Stimulated activated memory B cell treated with anti-CD40 and anti-IgM and Interleukin-4, amounts not matched to agents 10 μg/mL and 1 μg/mL and 100 μg/mL, for 72 hours (primary cell): ENCODE measurements at regions not wholly inside any gene's neighbourhood (a gene's known extent, or its start where the extent isn't known, plus 50 kb on each side); places are given as distances from the start of the nearest gene placed in this dataset.

ENCODE experiments used
- ATAC-seq: fragments of 150-1000 bp; cut with Tn5 transposase; 2 replicates; pipeline ENCODE4 v1.10.0; 2021
- H3K27ac Mint-ChIP-seq: one replicate; pipeline ENCODE4 v1.8.0; 2022; ENCODE audit warnings: mild to moderate bottlenecking, mixed read lengths
- H3K27me3 Mint-ChIP-seq: one replicate; pipeline ENCODE4 v1.8.0; 2022; ENCODE audit warnings: mixed read lengths
- H3K36me3 Mint-ChIP-seq: one replicate; pipeline ENCODE4 v1.8.0; 2022; ENCODE audit warnings: mixed read lengths
- H3K4me1 Mint-ChIP-seq: one replicate; pipeline ENCODE4 v1.8.0; 2022; ENCODE audit warnings: mixed read lengths
- H3K4me3 Mint-ChIP-seq: one replicate; pipeline ENCODE4 v1.8.0; 2022; ENCODE audit warnings: mild to moderate bottlenecking, moderate library complexity, mixed read lengths
- H3K9me3 Mint-ChIP-seq: one replicate; pipeline ENCODE4 v1.8.0; 2022; ENCODE audit warnings: mixed read lengths

DNA sequence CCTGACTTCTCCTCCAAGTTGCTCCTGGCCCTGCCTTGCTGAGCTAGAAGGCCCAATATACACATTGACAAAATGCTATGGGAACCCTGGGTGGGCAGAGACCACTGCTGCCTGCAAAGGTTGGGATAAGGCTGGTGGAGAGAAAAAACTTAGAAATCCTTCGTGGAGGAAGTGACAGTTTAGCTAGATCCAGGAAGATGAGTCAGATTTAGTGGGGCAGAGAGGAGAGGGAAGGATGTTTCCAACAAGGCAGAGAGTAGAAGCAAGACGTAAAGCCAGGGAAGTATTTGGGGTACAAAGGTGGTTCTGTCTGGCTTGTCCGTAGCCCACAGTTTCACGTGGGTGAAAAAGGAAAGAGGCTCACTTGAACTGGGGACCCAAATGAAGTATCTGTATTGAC is 69.0 kb upstream of the CLMN start:
- H3K4me3 Mint-ChIP-seq, result no peak overlapping the region
- ATAC-seq, result no peak
- no peaks in the 10 kb centered on the region for H3K36me3 Mint-ChIP-seq
- H3K27ac Mint-ChIP-seq, result no peak overlapping the region
- H3K4me1 Mint-ChIP-seq, result no peaks in the 10 kb centered on the region
- H3K27me3 Mint-ChIP-seq, result peaks cover 21% of the 10 kb centered on the region
- H3K9me3 Mint-ChIP-seq, result no peaks in the 10 kb centered on the region

DNA sequence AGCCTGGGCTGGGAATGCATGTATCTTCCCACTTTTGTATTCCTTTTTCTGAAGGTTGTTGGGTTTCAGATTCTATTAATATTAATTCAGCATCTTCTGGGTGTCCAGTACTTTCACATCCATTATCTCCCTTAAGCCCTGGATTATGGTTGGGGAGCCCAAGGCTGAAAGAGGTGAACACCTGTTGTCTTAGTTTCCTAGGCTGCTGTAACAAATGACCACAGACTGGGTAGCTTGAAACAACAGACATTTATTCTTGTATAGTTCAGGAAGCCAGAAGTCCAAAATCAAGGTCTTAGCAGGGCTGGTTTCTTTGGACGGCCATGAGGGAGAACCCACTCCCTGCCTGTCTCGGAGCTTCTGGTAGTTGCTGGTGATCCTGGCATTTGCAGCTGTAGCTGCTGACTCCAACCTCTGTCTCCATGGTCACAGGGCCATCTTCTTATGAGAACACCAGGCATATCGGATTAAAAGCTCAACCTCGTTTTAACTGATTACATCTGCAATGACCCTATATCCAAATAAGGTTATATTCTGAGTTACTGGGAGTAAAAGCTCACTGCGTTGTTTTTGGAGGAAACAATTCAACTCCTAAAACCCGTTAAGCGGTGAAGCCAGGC is 68.2 kb upstream of the CLMN start:
- no peaks in the 10 kb centered on the region for H3K4me1 Mint-ChIP-seq
- H3K4me3 Mint-ChIP-seq, result no peak overlapping the region
- H3K27ac Mint-ChIP-seq, result no peak overlapping the region
- no peak for ATAC-seq
- H3K36me3 Mint-ChIP-seq, result no peaks in the 10 kb centered on the region
- H3K9me3 Mint-ChIP-seq, result no peaks in the 10 kb centered on the region
- peaks cover 21% of the 10 kb centered on the region for H3K27me3 Mint-ChIP-seq

DNA sequence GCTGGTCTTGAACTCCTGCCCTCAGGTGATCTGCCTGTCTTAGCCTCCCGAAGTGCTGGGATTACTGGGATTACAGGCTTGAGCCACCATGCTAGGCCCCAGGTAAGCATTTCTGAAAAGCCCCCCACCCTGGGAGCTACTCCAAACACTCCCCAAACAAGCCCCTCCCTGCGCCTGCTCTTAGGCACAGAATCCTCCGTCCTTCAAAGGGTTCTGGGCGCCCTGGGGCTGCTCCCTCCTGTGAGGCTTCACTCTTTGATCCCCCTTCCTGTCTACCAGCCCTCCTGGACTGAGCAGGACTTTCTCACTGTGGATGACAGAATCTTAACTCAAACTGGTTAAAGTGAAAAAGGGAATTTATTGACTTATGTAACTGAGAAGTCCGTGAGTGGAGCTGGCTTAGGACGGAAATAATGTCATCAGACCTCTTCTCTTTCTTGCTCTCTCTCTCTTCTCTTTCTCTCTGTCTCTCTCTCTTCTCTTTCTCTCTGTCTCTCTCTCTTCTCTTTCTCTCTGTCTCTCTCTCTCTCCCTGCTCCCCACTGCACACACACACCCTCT is 66.9 kb upstream of the CLMN start:
- no peaks in the 10 kb centered on the region for H3K4me1 Mint-ChIP-seq
- H3K4me3 Mint-ChIP-seq, result no peak overlapping the region
- no peaks in the 10 kb centered on the region for H3K36me3 Mint-ChIP-seq
- no peak for ATAC-seq
- peaks cover 21% of the 10 kb centered on the region for H3K27me3 Mint-ChIP-seq
- H3K9me3 Mint-ChIP-seq, result no peaks in the 10 kb centered on the region
- no peak overlapping the region for H3K27ac Mint-ChIP-seq

DNA sequence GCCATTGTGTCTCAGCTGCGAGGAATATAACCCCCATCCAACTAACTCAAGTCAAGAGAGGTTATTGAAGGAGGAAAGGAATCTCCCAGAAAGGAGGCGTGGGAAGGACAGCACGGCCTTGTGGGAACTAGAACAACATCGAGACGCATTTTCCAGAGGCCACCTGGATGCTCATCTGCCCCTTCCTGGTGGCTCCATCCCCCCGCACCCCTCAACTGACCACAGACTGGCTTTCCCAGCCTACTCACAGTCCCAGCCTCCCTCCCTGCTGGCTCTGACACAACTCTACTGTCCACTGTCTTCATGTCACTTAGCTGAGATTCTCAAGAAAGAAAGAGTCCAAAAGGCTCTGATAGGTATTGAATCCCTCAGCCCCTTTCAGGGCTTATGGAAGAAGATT is 66.0 kb upstream of the CLMN start:
- peaks cover 21% of the 10 kb centered on the region for H3K27me3 Mint-ChIP-seq
- H3K27ac Mint-ChIP-seq, result no peak overlapping the region
- ATAC-seq, result no peak
- no peaks in the 10 kb centered on the region for H3K4me1 Mint-ChIP-seq
- no peak overlapping the region for H3K4me3 Mint-ChIP-seq
- H3K36me3 Mint-ChIP-seq, result no peaks in the 10 kb centered on the region
- H3K9me3 Mint-ChIP-seq, result no peaks in the 10 kb centered on the region

DNA sequence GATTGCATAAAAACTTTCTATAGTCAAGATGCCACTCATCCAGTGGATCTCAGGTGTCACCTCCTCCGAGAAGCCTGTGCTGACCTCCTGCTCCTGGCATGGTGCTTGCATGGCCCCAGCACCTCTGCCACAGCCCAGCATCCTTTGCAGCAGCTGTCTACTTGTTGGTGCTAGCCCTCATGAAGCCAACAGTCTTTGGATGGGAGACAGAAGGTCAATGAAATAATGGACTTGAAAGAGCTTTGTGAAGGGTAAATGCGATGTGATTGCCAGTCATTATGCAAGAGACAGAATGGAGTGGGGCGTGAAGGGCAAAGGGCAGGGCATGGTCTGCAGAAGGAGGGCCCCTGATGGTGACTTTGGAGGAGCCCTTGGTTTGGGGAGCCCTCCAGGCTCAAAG is 63.0 kb upstream of the CLMN start:
- Mint-ChIP-seq H3K27ac (no peak overlapping the region), H3K9me3 (peaks cover 11% of the 10 kb centered on the region), H3K4me3 (no peak overlapping the region), H3K36me3 (no peaks in the 10 kb centered on the region), H3K27me3 (peaks cover 28% of the 10 kb centered on the region), H3K4me1 (no peaks in the 10 kb centered on the region)
- ATAC-seq, result no peak

DNA sequence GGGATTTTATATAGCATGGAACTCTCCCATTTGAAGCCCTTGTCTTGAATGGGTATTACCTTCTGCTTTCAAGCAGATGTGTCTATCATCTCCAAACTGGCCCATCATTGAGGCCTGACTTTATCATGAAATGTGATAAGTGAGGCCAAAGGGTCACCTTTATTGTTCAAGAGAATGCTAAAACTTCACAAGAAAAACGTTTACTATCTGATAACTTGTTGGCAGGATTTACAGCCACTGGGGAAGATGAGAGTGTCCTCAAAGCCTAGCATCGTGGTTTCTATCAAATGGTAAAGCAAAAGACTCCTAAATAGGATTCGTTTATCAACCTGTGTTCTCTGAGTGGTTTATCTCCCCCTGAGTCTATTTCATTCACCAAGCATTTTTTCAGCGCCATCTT is 62.0 kb upstream of the CLMN start:
- Mint-ChIP-seq H3K27me3 (peaks cover 25% of the 10 kb centered on the region), H3K4me1 (no peaks in the 10 kb centered on the region), H3K9me3 (peaks cover 11% of the 10 kb centered on the region), H3K36me3 (no peaks in the 10 kb centered on the region), H3K27ac (no peak overlapping the region), H3K4me3 (no peak overlapping the region)
- no peak for ATAC-seq

DNA sequence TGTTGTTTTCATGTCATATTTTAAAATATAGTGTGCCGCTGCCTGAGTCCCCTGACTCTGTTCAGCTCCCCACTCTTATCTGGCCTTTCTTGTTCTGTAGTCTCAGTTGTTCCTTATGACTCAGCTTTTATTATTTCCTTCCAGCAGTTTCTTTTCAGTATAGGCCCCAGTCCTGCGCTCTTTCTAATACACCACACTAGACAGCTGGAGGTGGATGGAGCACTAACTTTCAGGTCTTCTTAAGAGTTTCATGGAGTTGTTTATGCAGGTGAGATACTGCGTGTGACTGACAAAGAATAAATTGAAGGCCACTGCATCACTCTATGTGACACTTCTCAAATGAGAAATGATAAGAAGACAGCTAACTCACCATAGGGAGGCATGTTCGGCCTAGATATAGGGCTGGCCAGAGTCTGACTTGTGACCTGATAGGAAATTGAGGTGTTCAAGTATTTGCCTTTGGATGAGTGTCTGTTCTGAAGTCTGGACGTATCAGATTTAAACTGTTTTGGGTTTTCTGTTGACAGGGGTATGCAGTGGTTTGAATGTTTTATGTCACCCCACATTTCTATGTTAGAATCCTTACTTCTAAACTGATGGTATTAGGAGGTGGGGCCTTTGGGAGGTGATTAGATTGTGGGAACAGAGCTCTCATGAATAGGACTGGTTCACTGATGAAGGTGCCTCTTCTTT is 60.8 kb upstream of the CLMN start:
- Mint-ChIP-seq H3K4me3 (no peak overlapping the region), H3K27me3 (peaks cover 34% of the 10 kb centered on the region), H3K9me3 (peaks cover 11% of the 10 kb centered on the region), H3K36me3 (no peaks in the 10 kb centered on the region), H3K27ac (no peak overlapping the region), H3K4me1 (no peaks in the 10 kb centered on the region)
- ATAC-seq, result no peak

DNA sequence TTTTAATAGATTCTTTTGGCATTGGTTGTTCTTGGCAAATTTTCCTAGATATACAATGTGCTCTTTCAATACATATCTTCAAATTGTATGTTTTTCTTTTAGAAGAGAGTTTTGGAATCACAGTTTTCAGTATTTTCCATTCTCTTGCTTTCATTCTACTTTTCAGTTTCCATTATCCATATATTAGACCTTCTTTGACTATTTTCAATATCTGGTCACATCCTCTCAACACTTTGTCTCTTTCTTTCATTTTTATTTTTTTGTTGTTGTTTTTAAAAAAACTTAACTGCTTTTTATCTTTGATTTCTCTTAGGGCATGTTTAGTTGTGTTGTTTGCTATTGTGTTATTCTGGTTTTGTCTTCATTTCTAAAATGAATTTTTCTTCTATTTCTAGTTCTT is 59.9 kb upstream of the CLMN start:
- Mint-ChIP-seq H3K36me3 (no peaks in the 10 kb centered on the region), H3K9me3 (peaks cover 11% of the 10 kb centered on the region)

DNA sequence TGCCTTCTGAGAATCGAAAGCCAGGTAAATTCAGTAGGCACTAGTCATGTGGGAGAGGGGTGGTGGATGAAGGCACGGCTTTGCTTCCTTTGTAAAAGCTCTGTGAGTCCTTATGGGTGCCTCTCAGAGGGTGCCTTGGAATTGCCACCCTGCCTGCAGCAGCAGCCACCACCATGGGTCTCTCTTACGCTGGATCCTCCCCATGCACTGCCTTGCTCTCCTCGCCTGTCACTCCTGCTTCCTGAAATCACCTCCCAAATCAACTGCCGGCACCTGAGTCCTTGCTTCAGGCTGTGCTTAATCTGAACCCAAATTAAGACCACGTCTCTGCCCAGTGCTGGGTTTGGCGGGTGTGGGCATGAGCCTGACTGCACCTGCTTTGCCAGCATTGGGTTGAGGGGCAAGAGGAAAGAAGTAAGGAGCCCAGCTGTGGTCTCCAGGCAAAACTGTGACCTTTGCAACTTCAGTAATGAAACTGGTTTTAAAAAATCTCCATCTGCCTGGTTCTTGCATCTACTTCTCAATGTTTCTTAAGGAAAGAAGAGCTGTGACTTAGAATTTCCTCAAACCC is 55.9 kb upstream of the CLMN start:
- H3K27ac Mint-ChIP-seq, result no peak overlapping the region
- H3K36me3 Mint-ChIP-seq, result no peaks in the 10 kb centered on the region
- H3K4me3 Mint-ChIP-seq, result no peak overlapping the region
- peaks cover 11% of the 10 kb centered on the region for H3K9me3 Mint-ChIP-seq
- peaks cover 39% of the 10 kb centered on the region for H3K27me3 Mint-ChIP-seq
- no peak for ATAC-seq
- H3K4me1 Mint-ChIP-seq, result peaks cover 5% of the 10 kb centered on the region

More for the DNA sequence above, 59.9 kb upstream of the CLMN start:
- Mint-ChIP-seq H3K4me1 (no peaks in the 10 kb centered on the region), H3K27me3 (peaks cover 39% of the 10 kb centered on the region), H3K4me3 (no peak overlapping the region), H3K27ac (no peak overlapping the region)
- ATAC-seq, result no peak

DNA sequence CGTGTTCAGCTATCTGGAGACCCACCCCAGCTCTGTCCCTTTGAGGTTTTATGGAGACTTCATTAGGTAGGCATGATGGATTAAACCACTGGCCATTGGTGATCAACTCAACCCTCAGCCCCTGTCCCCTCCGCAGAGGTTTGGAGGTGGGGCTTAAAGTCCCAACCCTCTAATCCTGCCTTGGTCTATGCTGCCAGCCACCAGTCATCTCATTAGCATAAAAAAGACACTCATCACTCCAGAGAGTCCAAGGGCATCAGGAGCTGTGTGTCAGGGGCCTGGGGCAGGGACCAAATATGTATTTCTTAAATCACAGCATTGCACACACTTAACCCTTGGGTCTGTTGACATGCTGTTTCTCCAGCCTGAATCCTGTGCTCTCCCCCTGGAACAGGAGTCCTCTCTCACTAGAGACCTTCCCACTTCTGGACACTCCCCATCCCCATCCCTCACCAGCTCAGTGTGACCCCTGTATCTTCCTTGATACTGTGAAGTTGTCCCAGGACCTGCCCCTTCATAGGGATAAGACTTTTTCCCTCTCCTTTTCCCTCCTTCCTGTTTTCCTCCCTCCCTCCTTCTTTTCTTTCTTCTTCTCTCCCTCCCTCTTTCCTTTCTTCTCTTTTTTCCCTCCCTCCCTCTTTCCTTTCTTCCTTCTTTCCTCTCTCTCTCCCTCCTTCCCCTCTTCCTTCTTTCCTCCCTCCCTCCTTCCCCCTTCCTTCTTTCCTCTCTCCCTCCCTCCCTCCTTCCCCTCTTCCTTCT is 54.7 kb upstream of the CLMN start:
- Mint-ChIP-seq H3K27ac (no peak overlapping the region), H3K9me3 (peaks cover 5% of the 10 kb centered on the region), H3K4me3 (no peak overlapping the region), H3K27me3 (peaks cover 31% of the 10 kb centered on the region), H3K36me3 (no peaks in the 10 kb centered on the region), H3K4me1 (peaks cover 7% of the 10 kb centered on the region)
- ATAC-seq, result no peak

DNA sequence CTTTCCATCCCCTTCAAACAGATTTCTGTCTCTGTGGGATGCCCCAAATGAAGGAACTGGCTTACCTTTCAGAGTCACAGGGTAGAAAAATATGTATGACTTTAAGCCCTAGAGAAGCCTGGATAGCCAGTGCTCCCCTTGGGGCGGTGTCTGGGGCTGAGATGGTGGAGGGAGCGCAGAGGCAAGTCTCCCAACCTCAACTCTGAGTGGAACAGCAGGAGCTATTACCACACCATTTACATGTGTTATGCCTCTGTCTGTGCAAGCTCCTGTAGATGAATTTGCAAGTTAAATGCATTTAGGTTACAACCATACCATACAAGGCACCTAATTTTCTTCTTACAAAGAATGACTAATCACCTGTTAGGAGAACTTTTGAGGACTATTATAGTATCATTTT is 50.4 kb upstream of the CLMN start:
- H3K36me3 Mint-ChIP-seq, result no peaks in the 10 kb centered on the region
- H3K27ac Mint-ChIP-seq, result no peak overlapping the region

More for the DNA sequence above, 50.4 kb upstream of the CLMN start:
- no peak for ATAC-seq
- no peak overlapping the region for H3K4me3 Mint-ChIP-seq
- no peaks in the 10 kb centered on the region for H3K9me3 Mint-ChIP-seq
- peaks cover 14% of the 10 kb centered on the region for H3K27me3 Mint-ChIP-seq
- H3K4me1 Mint-ChIP-seq, result peaks cover 7% of the 10 kb centered on the region
